T-helper 1 cell treated with Interleukin-12 subunit alpha and Interleukin-12 subunit beta and Interleukin-4 antibody, amounts not matched to agents 30 μg/mL and 1 μg/mL, for 36 hours (primary cell): ENCODE measurements at regions not wholly inside any gene's neighbourhood (a gene's known extent, or its start where the extent isn't known, plus 50 kb on each side); places are given as distances from the start of the nearest gene placed in this dataset.

Source experiments
- H3K27ac Mint-ChIP-seq: one replicate; pipeline ENCODE4 v1.8.0; 2021; ENCODE audit warnings: mild to moderate bottlenecking, mixed read lengths
- H3K27me3 Mint-ChIP-seq: one replicate; pipeline ENCODE4 v1.8.0; 2021; ENCODE audit warnings: low read depth, mixed read lengths
- H3K36me3 Mint-ChIP-seq: one replicate; pipeline ENCODE4 v1.8.0; 2021; ENCODE audit warnings: low read depth, mixed read lengths
- H3K4me1 Mint-ChIP-seq: one replicate; pipeline ENCODE4 v1.8.0; 2021; ENCODE audit warnings: low read depth, mixed read lengths
- H3K4me3 Mint-ChIP-seq: one replicate; pipeline ENCODE4 v1.8.0; 2021; ENCODE audit warnings: mild to moderate bottlenecking, moderate library complexity, mixed read lengths
- H3K9me3 Mint-ChIP-seq: one replicate; pipeline ENCODE4 v1.8.0; 2021; ENCODE audit warnings: mixed read lengths

DNA sequence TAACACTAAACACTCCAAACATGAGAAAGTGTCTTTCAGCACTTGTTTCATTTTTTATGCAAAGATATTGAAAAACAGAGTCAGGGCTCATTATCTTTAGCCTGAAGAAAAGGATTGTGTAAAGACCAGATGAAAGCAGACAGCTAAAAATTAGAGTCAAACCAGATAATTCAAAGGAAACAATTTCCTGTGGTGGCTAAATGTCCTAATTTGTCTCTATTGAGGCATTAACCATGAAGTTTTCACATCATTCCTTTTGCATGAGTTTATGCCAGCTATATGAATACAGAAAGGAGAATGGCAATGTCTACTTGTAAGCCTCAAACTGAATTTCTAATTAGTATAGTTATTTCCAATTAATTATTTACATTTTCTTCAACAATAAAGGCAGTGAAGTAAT, 338.5 kb downstream of the FSCB start:
- Mint-ChIP-seq H3K4me1 (no peaks in the 10 kb centered on the region), H3K4me3 (no peak overlapping the region), H3K36me3 (no peaks in the 10 kb centered on the region), H3K27ac (no peak overlapping the region), H3K27me3 (no peaks in the 10 kb centered on the region), H3K9me3 (peaks cover 18% of the 10 kb centered on the region)

DNA sequence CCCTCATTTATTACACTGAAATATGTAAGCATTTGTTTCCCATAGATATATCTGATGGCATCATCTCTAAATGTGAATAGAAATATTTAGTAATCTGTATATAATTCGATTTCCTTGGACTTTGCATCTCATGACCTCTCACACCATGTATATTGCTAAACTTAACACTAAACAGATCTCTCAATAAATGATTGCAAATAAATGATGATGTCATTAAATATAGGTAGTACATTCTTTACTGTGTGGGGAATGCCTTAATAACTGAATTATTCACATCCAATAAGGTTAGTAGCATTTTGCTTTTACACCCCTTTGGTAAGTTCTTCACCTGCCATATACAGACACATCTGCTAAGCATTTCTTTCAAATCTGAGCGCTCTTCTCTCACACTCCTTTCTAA, 340.5 kb downstream of the FSCB start:
- Mint-ChIP-seq H3K36me3 (no peaks in the 10 kb centered on the region), H3K9me3 (peaks cover 26% of the 10 kb centered on the region), H3K4me1 (no peaks in the 10 kb centered on the region), H3K4me3 (no peak overlapping the region), H3K27ac (no peak overlapping the region), H3K27me3 (no peaks in the 10 kb centered on the region)

DNA sequence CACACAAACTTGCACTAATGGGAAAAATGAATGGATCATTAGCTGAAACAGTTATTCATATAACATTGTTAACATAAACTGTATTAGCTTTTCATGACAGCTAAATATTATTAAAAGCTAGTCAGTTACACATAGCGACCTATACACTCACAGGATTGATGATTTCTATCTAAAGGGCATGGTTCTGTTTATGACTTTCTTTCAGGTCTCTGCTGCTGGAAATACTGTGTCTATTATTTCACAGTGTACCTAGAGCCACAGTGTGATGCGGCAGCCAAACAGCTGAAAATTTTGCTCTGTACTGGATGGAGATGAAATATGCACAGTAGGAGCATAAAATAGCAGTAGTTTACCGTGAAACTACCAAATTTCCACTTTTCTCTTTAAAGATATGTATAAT, 341.1 kb downstream of the FSCB start:
- Mint-ChIP-seq H3K4me3 (no peak overlapping the region), H3K36me3 (no peaks in the 10 kb centered on the region), H3K4me1 (no peaks in the 10 kb centered on the region), H3K27ac (no peak overlapping the region), H3K27me3 (no peaks in the 10 kb centered on the region), H3K9me3 (peaks cover 30% of the 10 kb centered on the region)

DNA sequence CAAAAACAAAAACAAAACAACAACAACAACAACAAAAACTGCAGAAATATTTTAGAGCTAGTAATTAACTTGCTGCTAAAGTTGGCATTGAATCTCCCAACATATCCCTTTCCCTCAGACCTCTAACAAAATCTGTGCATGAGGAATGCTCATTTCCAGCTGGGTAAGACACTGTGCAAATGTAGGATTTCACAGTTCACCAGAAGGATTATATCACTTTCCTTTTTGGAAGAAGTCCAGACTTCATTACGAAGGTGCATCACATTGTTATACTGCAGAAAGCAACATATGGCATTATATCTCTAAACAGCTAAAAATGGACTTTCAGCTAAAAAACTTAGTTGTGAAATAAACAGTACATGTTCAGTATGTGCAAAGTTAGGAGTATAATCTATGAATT, 341.8 kb downstream of the FSCB start:
- no peaks in the 10 kb centered on the region for H3K36me3 Mint-ChIP-seq

DNA sequence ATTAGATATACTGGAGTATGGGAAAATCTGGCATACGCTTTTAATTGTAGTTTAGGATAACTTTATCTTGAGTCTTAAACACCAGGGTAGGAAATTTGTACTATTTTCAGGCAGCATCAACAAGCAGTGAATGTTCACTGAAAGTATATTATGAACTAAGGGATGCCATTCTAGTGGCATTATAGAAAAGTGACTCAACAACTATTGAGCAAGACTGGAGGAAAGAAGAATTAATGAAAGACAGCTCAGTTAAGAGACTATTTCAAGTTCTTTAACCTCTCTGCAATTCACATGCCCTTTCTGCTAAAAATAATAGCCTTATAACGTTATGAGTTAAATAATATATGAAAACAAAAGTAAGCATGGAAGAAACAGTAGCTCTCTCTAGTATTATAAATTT, 343.1 kb downstream of the FSCB start:
- no peak overlapping the region for H3K27ac Mint-ChIP-seq
- H3K27me3 Mint-ChIP-seq: no peaks in the 10 kb centered on the region
- no peaks in the 10 kb centered on the region for H3K36me3 Mint-ChIP-seq
- H3K9me3 Mint-ChIP-seq: peaks cover 30% of the 10 kb centered on the region
- H3K4me1 Mint-ChIP-seq: no peaks in the 10 kb centered on the region
- H3K4me3 Mint-ChIP-seq: no peak overlapping the region

More for the DNA sequence above, 341.8 kb downstream of the FSCB start:
- Mint-ChIP-seq H3K4me1 (no peaks in the 10 kb centered on the region), H3K4me3 (no peak overlapping the region), H3K27ac (no peak overlapping the region), H3K27me3 (no peaks in the 10 kb centered on the region), H3K9me3 (peaks cover 30% of the 10 kb centered on the region)

DNA sequence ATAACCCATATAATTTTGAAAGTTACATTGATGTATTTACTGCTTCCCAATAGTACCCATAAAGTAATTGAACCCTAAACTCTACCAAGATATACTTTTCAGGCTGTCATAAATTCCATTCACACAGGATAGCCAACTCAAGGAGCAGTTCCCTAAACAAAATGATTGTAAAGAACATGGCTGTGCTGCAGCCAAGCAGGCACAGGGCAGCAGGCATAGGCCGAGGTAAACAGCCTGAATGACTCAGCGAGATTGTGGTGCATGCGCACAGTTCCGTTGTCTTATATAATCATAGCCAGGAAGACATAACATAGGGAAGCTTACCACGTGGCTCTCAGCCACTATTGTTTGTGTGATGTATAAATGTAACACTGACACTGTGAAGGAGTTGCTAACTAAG, 344.9 kb downstream of the FSCB start:
- no peaks in the 10 kb centered on the region for H3K36me3 Mint-ChIP-seq
- no peaks in the 10 kb centered on the region for H3K27me3 Mint-ChIP-seq
- H3K9me3 Mint-ChIP-seq: peaks cover 29% of the 10 kb centered on the region
- H3K4me3 Mint-ChIP-seq: no peak overlapping the region
- H3K27ac Mint-ChIP-seq: no peak overlapping the region
- H3K4me1 Mint-ChIP-seq: no peaks in the 10 kb centered on the region

DNA sequence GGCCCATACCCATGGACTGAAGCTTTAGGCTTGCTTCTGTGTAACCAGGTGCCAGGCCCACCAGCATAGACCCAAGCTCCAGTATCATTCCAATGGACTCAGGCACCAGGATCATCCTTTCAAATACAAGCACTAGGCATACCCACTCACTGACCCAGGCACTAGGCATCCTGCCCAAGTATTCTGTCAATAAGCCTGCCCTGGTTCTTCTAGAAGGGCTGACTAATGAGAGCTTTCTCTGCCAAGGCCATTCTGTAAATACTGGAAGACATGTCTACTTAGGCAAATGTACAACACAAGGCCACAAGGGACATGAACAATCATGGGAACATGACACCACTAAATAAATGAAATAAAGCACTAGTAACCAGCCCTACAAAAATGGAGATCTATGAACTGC, 352.2 kb downstream of the FSCB start:
- no peaks in the 10 kb centered on the region for H3K36me3 Mint-ChIP-seq
- no peaks in the 10 kb centered on the region for H3K27me3 Mint-ChIP-seq
- H3K9me3 Mint-ChIP-seq: peaks cover 36% of the 10 kb centered on the region
- no peak overlapping the region for H3K27ac Mint-ChIP-seq
- H3K4me3 Mint-ChIP-seq: no peak overlapping the region
- no peaks in the 10 kb centered on the region for H3K4me1 Mint-ChIP-seq

DNA sequence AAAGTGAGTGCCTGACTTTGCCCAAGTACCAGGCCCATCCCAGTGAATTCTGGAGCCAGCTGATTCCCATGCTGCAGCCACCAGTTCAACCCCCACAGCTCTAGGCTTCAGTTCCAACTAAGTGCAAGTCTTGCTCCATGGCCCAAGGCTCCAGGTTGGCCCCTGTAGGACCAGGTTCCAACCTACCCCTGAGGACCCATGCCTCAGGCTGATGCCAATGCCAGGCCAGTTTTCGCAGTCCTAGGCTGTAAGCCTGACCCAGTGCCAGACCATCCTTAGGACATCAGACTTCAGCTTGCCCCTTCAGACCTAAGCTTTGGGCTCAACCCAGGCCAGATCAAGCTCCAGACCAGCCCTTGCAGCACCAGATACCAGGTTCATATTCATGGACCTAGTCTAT, 352.6 kb downstream of the FSCB start:
- no peak overlapping the region for H3K4me3 Mint-ChIP-seq
- peaks cover 38% of the 10 kb centered on the region for H3K9me3 Mint-ChIP-seq
- H3K4me1 Mint-ChIP-seq: no peaks in the 10 kb centered on the region
- no peak overlapping the region for H3K27ac Mint-ChIP-seq
- H3K36me3 Mint-ChIP-seq: no peaks in the 10 kb centered on the region
- no peaks in the 10 kb centered on the region for H3K27me3 Mint-ChIP-seq

DNA sequence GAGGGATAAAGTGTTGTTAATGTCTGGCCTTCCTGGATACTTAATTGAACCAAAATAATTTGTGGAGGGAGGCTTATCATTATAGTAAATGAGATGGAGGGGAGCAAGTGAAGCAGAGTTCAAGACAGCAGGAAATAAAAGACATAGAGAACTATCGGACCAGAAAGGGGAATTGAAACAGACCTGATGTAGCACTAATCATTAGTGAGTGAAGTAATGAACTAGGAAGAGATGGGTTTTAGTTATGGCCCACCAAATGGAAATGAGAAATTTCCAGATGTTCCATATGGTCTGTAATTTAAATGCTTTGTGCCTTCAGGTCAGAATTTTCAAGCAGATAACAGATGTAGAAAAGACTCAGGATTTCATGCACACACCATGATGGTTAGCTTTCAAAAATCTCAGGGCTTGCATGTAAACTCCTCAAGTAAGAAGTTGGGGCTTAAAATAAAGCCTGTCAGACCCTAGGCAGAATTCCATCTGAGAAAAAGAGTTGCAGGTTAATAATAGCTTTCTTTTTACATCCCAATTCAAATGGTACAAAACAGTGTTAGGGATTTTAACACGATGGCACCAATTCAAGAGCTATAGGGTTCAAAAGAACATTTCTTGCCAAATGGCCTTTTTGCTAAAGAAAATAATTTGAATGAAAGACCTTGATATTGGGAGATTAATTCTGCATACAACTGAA, 355.8 kb downstream of the FSCB start:
- Mint-ChIP-seq H3K27ac (no peak overlapping the region), H3K4me3 (no peak overlapping the region), H3K36me3 (no peaks in the 10 kb centered on the region), H3K9me3 (peaks cover 27% of the 10 kb centered on the region), H3K27me3 (no peaks in the 10 kb centered on the region), H3K4me1 (no peaks in the 10 kb centered on the region)

DNA sequence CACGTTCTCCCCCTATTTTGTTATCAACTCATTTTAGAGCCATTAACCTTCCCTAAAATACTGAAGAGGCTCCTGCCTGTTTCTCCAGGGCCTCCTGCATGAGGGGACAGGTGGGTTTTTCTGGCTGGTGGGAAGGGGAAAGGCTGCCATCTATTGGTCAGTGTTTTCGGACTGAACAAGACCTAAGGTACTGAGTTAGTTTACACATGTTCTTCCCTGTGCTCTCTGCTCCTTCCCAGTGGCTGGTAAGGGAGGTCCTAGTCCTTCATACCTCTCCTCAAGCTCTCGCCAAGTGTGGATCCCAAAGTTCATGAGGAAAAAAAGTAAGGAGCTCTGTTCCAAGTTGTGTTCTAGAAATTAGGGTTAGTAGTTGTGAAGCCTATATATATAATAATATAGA, 357.5 kb downstream of the FSCB start:
- Mint-ChIP-seq H3K9me3 (peaks cover 13% of the 10 kb centered on the region), H3K4me3 (no peak overlapping the region), H3K27ac (no peak overlapping the region), H3K4me1 (no peaks in the 10 kb centered on the region), H3K27me3 (no peaks in the 10 kb centered on the region), H3K36me3 (no peaks in the 10 kb centered on the region)

DNA sequence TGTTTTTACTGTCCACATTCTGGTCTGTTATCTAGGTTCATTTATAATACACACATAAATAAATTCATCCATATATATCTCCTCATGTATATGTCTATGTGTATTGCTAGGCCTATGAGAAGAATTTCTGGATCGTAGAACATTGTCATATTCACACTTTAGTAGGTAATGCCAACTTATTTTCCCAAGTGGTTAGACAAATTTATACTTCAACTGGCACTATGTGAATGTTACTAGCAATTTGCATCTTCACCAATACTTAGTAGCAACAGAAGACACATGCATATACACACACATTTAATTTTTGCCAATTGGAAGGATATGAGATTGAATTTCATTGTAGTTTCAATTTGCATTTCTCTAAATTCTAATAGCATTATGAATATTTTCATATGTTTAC, 365.1 kb downstream of the FSCB start:
- Mint-ChIP-seq H3K27ac (no peak overlapping the region), H3K27me3 (no peaks in the 10 kb centered on the region), H3K4me3 (no peak overlapping the region), H3K9me3 (no peaks in the 10 kb centered on the region), H3K4me1 (no peaks in the 10 kb centered on the region), H3K36me3 (no peaks in the 10 kb centered on the region)

DNA sequence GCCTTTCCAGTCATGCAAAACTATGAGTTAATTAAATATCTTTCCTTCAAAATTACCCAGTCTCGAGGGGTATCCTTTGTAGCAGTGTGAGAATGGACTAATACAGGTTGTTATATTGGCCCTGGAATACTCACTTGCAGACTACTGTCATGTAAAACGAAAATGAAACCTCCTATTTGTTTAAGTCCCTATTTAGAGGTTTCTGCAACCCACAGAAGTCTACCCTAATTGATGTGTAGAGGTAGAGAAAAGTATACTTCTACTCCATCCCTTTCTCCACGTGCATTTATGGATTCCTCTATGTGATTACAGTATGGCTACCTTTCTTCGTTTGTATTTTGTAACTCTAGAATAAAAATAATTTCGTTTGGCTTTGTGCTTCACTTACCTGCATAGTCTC, 371.1 kb downstream of the FSCB start:
- Mint-ChIP-seq H3K9me3 (peaks cover 13% of the 10 kb centered on the region), H3K27ac (no peak overlapping the region), H3K4me3 (no peak overlapping the region), H3K4me1 (no peaks in the 10 kb centered on the region), H3K27me3 (no peaks in the 10 kb centered on the region), H3K36me3 (no peaks in the 10 kb centered on the region)

DNA sequence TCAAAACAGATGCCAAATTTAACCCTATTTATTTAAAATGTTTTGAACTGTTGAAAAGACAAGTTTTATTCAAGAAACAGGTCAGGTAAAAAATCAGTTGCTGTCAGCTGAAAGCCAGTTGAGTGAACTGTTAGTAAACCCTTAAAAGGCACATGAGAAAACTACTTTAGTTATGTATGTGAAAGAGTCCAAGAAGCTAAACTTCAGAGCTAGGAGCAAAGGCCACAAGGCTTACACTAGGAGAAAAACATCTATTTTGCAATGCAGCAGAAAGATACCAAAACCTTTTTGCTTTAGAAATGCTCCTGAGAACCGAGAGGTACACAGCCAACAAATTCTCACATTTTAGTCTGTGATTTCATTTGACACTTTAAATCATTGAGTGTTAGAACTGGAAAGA, 375.2 kb downstream of the FSCB start:
- H3K27ac Mint-ChIP-seq: no peak overlapping the region
- no peak overlapping the region for H3K4me3 Mint-ChIP-seq
- no peaks in the 10 kb centered on the region for H3K4me1 Mint-ChIP-seq
- peaks cover 13% of the 10 kb centered on the region for H3K9me3 Mint-ChIP-seq
- no peaks in the 10 kb centered on the region for H3K36me3 Mint-ChIP-seq
- H3K27me3 Mint-ChIP-seq: no peaks in the 10 kb centered on the region

DNA sequence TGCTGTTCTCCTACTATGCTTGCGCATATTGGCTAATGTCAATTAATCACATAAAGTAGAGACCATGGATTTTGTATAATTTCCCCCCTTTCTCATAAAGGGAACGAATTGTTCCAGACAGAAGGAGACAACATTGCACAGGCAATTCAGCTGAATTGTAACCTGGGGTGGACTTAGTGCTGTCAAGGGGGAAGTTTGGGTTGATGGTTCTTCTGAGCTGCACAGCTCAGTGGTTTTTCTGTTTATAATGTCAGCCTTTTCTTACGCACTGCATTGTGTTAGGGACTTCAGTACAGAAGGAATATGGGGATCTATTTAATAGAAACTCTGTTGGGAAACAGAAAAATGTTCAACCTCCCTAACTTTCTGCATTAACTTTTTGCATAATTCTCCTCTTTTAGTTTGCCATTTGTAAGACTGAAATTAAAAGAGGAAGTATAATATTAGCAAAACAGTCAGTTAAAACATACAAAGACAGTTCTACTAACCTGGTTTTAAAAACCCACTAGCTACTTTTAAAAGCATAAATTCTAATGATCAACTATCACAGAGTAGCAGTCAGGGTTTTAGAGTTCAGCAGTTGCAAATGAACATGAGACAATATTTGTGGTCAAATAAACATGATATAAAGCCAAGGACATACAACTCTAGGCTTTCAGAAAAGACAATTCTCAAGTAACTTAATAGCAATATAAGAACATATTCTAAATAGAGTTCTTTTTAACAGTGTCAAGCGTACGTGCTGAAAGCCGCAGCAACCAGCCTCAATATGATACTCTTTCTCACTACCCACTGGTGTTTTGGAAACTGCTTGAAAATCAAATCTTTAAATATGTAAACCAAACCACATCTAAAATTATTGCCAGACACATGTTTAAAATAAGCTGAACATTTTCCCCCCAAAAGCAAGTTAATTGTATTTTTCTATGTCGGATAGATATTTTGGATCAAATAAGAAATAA, 393.0 kb downstream of the FSCB start:
- Mint-ChIP-seq H3K36me3 (no peaks in the 10 kb centered on the region), H3K27me3 (no peaks in the 10 kb centered on the region), H3K4me3 (no peak overlapping the region), H3K27ac (no peak overlapping the region), H3K9me3 (peaks cover 26% of the 10 kb centered on the region), H3K4me1 (no peaks in the 10 kb centered on the region)

DNA sequence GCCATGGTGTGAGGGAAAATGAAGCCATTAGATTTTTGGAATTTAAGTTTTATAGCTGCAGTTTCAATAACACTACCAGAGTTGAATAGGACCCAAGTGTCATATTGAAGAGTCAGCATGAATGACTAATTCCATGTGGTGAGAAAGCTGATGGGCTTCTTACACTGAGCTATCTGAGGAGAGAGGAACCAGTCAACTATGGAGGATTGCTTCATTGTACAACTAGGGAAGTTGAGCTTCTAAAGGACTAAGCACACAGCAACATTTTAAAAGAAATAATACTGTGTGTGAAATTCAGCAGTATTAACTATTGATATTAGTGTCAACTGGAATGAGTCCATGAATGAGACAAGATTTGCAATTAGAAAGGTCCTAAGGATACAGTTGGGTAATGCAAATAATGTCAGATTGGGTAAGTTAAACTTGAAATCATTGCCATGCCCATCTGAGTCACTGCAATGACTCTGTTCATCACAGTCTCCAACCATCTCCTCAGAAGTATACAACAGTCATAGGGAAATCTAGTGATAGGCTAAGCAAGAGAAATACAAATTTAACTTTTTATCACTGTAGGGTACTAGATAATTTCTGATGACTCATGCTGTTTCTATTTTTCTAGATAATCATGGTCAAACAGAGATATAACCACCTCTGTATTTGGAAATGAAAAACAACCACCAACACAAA, 394.2 kb downstream of the FSCB start:
- Mint-ChIP-seq H3K27me3 (no peaks in the 10 kb centered on the region), H3K9me3 (peaks cover 30% of the 10 kb centered on the region), H3K4me3 (no peak overlapping the region), H3K27ac (no peak overlapping the region), H3K36me3 (no peaks in the 10 kb centered on the region), H3K4me1 (no peaks in the 10 kb centered on the region)
